Kidney (tissue), 13 donors: ENCODE measurements at regions not wholly inside any gene's neighbourhood (a gene's known extent, or its start where the extent isn't known, plus 50 kb on each side); places are given as distances from the start of the nearest gene placed in this dataset.

Experiments used
- DNase-seq, 5 donors: peaks; one replicate each; pipeline ENCODE4 v3.0.0-alpha.2; 2013 to 2020
- FAIRE-seq: peaks from 2 replicates; lab custom pipeline; 2012; peaks lifted over from hg19 to GRCh38; lab: Jason Lieb, UNC
- H3K27ac ChIP-seq, 2 donors: one replicate each; pipeline ENCODE4 v1.7.0; 2013; ENCODE audit warnings: low read depth in 2 of 2, low read length in 2 of 2, inconsistent platforms in 1 of 2
- H3K27me3 ChIP-seq: one replicate; pipeline ENCODE4 v1.7.1; 2013; ENCODE audit warnings: low read length, inconsistent platforms; ENCODE audit not compliant: control insufficient read depth, insufficient read depth
- H3K36me3 ChIP-seq, 3 donors: one replicate each; pipeline versions ENCODE4 v1.7.0 to v1.7.1; 2013; ENCODE audit warnings: low read length in 3 of 3, control low read depth in 1 of 3, inconsistent platforms in 1 of 3; ENCODE audit not compliant: insufficient read depth in 3 of 3, control insufficient read depth in 2 of 3
- H3K4me1 ChIP-seq, 3 donors: one replicate each; pipeline versions ENCODE4 v1.7.0 to v1.7.1; 2013; ENCODE audit warnings: low read length in 3 of 3, inconsistent platforms in 1 of 3, low read depth in 1 of 3; ENCODE audit not compliant: control insufficient read depth in 2 of 3, insufficient read depth in 2 of 3
- H3K4me3 ChIP-seq, 3 donors: one replicate each; pipeline versions ENCODE4 v1.7.0 to v1.8.1; 2013; ENCODE audit warnings: low read length in 3 of 3, control low read depth in 1 of 3, inconsistent platforms in 1 of 3
- H3K9ac ChIP-seq, 3 donors: one replicate each; pipeline versions ENCODE4 v1.7.0 to v1.7.1; 2013; ENCODE audit warnings: low read length in 3 of 3, control low read depth in 1 of 3, inconsistent platforms in 1 of 3
- H3K9me3 ChIP-seq, 3 donors: one replicate each; pipeline versions ENCODE4 v1.7.0 to v1.7.1; 2013; ENCODE audit warnings: low read length in 3 of 3, control low read depth in 1 of 3, inconsistent platforms in 1 of 3; ENCODE audit not compliant: control insufficient read depth in 2 of 3, insufficient read depth in 1 of 3
- intact Hi-C: fragments of 100-400 bp; cut with DNase I; formaldehyde crosslinking; loops from one replicate; pipeline ENCODE4 v1.11.1; 2022
- TF ChIP-seq, protein P1 (sequence below): IDR thresholded peaks from 3 replicates; pipeline ENCODE4 v1.5.1; 2012; ENCODE audit warnings: mild to moderate bottlenecking, moderate library complexity, borderline replicate concordance; ENCODE audit not compliant: insufficient read depth; ENCODE audit errors: extremely low read depth
- donor health status: control.
- donor health status: control.
- donor health status: control.
- donor health status: control.
- donor health status: control.
- donor health status: DM: yes; HTN: yes; CAD: no.
- donor health status: Normal renal cell carcinoma (clear cell type).

GRCh38 chr3:194995334-194995733, 275.6 kb downstream of the XXYLT1 start:
- intact Hi-C loops = no loop called here
- H3K9me3 ChIP-seq = no peaks in the 10 kb centered on the region
- TF ChIP-seq, protein P1, sequence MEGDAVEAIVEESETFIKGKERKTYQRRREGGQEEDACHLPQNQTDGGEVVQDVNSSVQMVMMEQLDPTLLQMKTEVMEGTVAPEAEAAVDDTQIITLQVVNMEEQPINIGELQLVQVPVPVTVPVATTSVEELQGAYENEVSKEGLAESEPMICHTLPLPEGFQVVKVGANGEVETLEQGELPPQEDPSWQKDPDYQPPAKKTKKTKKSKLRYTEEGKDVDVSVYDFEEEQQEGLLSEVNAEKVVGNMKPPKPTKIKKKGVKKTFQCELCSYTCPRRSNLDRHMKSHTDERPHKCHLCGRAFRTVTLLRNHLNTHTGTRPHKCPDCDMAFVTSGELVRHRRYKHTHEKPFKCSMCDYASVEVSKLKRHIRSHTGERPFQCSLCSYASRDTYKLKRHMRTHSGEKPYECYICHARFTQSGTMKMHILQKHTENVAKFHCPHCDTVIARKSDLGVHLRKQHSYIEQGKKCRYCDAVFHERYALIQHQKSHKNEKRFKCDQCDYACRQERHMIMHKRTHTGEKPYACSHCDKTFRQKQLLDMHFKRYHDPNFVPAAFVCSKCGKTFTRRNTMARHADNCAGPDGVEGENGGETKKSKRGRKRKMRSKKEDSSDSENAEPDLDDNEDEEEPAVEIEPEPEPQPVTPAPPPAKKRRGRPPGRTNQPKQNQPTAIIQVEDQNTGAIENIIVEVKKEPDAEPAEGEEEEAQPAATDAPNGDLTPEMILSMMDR = no peak
- H3K36me3 ChIP-seq = no peaks in the 10 kb centered on the region
- DNase-seq (no peak), FAIRE-seq (no peak)
- no peaks in the 10 kb centered on the region for H3K27me3 ChIP-seq
- no peak overlapping the region for H3K27ac ChIP-seq
- H3K9ac ChIP-seq = no peak overlapping the region
- H3K4me3 ChIP-seq = no peak overlapping the region
- no peaks in the 10 kb centered on the region for H3K4me1 ChIP-seq

DNA sequence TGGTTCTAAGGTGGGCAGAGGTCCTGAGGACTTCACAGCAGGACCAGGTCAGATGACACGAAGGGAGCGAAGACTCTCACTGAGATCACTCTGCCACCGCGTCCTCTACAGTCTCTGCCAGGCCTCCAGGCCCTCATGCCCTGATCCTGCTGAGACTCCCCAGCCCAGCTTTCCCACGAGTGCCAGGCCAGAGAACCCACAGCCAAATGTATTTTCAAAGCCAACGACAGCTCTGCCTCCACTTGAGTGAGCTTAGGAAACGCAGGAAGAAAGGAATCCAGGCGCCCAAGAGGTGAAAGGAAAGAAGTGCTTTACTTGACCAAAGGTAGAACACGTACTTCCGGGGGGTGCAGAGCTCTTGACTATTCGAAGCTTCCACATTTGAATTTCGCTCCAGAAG, 275.0 kb downstream of the XXYLT1 start:
- Histone ChIP-seq H3K36me3 (no peaks in the 10 kb centered on the region), H3K27me3 (no peaks in the 10 kb centered on the region), H3K4me3 (no peak overlapping the region), H3K27ac (no peak overlapping the region), H3K4me1 (no peaks in the 10 kb centered on the region), H3K9me3 (no peaks in the 10 kb centered on the region), H3K9ac (no peak overlapping the region)
- no peak for FAIRE-seq
- intact Hi-C loops = no loop called here
- DNase-seq = no peak
- TF ChIP-seq, protein P1 = no peak

DNA sequence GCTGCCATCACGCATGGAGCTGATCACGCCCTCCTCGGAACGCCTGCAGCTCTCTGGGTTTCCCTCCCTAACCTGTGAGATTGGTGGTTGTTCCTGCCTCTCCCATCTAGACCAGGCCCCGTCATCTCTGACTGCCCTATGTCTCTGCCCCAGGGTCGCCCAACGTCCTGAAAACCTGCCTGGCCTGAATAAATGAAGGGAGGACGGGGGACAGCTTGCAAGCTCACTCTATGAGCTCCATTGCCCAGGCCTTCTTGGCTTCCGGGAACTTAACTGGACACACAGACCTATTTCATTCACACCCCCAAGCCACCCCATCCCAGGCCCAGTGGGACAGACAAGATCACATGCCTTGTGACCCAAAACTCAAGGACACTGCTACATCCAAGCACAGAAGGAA, 274.2 kb downstream of the XXYLT1 start:
- Histone ChIP-seq H3K4me1 (no peaks in the 10 kb centered on the region), H3K9me3 (no peaks in the 10 kb centered on the region), H3K27me3 (no peaks in the 10 kb centered on the region), H3K36me3 (no peaks in the 10 kb centered on the region), H3K27ac (no peak overlapping the region), H3K9ac (no peak overlapping the region), H3K4me3 (no peak overlapping the region)
- intact Hi-C loops = no loop called here
- FAIRE-seq (no peak), DNase-seq (no peak)
- TF ChIP-seq, protein P1 = no peak

GRCh38 chr3:194998417-194998816, 272.5 kb downstream of the XXYLT1 start:
- H3K9ac ChIP-seq = no peak overlapping the region
- no peak overlapping the region for H3K27ac ChIP-seq
- FAIRE-seq (no peak), DNase-seq (peak in 1 of 5 donors; percentile 6)
- no peaks in the 10 kb centered on the region for H3K9me3 ChIP-seq
- no peak overlapping the region for H3K4me3 ChIP-seq
- no peaks in the 10 kb centered on the region for H3K36me3 ChIP-seq
- H3K4me1 ChIP-seq = peaks cover 0 to 3% (median 3%) of the 10 kb centered on the region in 3 donors
- intact Hi-C loops = no loop called here
- H3K27me3 ChIP-seq = no peaks in the 10 kb centered on the region
- TF ChIP-seq, protein P1 = no peak
